ENCODE measurements at regions not wholly inside any gene's neighbourhood (a gene's known extent, or its start where the extent isn't known, plus 50 kb on each side); places are given as distances from the start of the nearest gene placed in this dataset.

DNA sequence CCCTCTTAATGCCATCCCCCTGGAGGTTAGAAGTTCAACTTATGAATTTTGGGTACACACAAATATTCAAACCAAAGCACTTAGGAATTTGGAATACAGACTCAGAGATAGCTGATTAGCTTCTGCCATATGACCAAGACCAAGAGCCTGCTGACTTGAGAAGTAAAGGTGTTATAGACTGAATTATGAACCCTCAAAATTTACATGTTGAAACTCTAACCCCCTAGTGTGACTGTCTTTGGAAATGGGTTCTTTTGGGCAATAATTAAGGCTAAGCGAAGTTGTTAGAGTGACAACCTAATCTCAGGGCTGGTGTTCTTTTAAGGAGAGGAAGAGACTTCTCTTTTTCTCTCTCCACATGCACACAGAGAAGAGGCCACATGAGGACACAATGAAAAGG, 151.2 kb downstream of the COX18 start:
- BruUV-seq (replicated peaks): no TSS peak
- no peak for TF ChIP-seq EZH2 (IDR thresholded peaks at IDR 0.05; ENCODE audit: borderline replicate concordance, low read depth, low read length, poor library complexity, severe bottlenecking)
- TF ChIP-seq, protein P1, sequence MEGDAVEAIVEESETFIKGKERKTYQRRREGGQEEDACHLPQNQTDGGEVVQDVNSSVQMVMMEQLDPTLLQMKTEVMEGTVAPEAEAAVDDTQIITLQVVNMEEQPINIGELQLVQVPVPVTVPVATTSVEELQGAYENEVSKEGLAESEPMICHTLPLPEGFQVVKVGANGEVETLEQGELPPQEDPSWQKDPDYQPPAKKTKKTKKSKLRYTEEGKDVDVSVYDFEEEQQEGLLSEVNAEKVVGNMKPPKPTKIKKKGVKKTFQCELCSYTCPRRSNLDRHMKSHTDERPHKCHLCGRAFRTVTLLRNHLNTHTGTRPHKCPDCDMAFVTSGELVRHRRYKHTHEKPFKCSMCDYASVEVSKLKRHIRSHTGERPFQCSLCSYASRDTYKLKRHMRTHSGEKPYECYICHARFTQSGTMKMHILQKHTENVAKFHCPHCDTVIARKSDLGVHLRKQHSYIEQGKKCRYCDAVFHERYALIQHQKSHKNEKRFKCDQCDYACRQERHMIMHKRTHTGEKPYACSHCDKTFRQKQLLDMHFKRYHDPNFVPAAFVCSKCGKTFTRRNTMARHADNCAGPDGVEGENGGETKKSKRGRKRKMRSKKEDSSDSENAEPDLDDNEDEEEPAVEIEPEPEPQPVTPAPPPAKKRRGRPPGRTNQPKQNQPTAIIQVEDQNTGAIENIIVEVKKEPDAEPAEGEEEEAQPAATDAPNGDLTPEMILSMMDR (conservative IDR thresholded peaks at IDR 0.05; ENCODE audit: low read depth, low read length): no peak

DNA sequence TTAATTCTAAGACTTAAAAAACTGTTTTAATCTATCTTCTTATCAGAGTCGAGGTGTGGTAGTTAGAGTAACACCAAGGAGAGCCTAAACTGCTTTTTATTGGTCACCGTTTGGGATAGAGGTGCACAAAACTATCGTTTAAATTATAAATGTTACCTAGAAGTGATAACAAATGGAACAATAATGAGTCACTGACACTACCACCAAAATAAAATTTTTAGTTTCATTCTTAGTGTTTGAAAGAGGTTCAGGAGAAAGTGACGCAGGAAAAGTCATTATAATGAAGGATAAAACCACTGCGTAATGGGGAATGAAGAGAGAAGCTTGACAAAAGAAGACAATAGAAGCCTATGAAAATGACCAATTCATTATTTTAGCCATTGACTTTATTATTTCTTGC, 158.2 kb downstream of the COX18 start:
- no peaks in the 10 kb centered on the region for H3K36me3 ChIP-seq (ENCODE audit: insufficient read depth, low read length, poor library complexity, severe bottlenecking)
- H3K4me1 ChIP-seq (ENCODE audit: insufficient read depth, low read length, poor library complexity, severe bottlenecking): no peaks in the 10 kb centered on the region
- CTCF ChIA-PET: no interaction called here
- H3K27me3 ChIP-seq (replicated peaks; ENCODE audit: insufficient read depth, low read depth, low read length, poor library complexity): no peaks in the 10 kb centered on the region
- TF ChIP-seq, protein P1 (conservative IDR thresholded peaks at IDR 0.05; ENCODE audit: low read depth, low read length): no peak
- DNase-seq (ENCODE audit: low spot score): no peak
- no peak overlapping the region for H3K4me3 ChIP-seq (ENCODE audit: low read depth, low read length, poor library complexity, severe bottlenecking)
- no TSS peak for BruUV-seq (replicated peaks)
- H3K27ac ChIP-seq (ENCODE audit: low read depth, low read length, poor library complexity, severe bottlenecking): no peak overlapping the region
- POLR2A ChIA-PET (ENCODE audit: low non-redundant PET): no interaction called here
- H3K9me3 ChIP-seq (ENCODE audit: low read depth, low read length, poor library complexity, severe bottlenecking): no peaks in the 10 kb centered on the region
- intact Hi-C loops (cut with micrococcal nuclease; ENCODE audit: unreplicated experiment): no loop called here

More for the DNA sequence above, 151.2 kb downstream of the COX18 start:
- Histone ChIP-seq H3K4me3 (ENCODE audit: low read depth, low read length, poor library complexity, severe bottlenecking) (no peak overlapping the region), H3K27me3 (replicated peaks; ENCODE audit: insufficient read depth, low read depth, low read length, poor library complexity) (no peaks in the 10 kb centered on the region), H3K36me3 (ENCODE audit: insufficient read depth, low read length, poor library complexity, severe bottlenecking) (no peaks in the 10 kb centered on the region), H3K4me1 (ENCODE audit: insufficient read depth, low read length, poor library complexity, severe bottlenecking) (no peaks in the 10 kb centered on the region), H3K9me3 (ENCODE audit: low read depth, low read length, poor library complexity, severe bottlenecking) (no peaks in the 10 kb centered on the region), H3K27ac (ENCODE audit: low read depth, low read length, poor library complexity, severe bottlenecking) (no peak overlapping the region)
- intact Hi-C loops (cut with micrococcal nuclease; ENCODE audit: unreplicated experiment): no loop called here
- CTCF ChIA-PET: no interaction called here
- DNase-seq (ENCODE audit: low spot score): no peak
- POLR2A ChIA-PET (ENCODE audit: low non-redundant PET): no interaction called here

DNA sequence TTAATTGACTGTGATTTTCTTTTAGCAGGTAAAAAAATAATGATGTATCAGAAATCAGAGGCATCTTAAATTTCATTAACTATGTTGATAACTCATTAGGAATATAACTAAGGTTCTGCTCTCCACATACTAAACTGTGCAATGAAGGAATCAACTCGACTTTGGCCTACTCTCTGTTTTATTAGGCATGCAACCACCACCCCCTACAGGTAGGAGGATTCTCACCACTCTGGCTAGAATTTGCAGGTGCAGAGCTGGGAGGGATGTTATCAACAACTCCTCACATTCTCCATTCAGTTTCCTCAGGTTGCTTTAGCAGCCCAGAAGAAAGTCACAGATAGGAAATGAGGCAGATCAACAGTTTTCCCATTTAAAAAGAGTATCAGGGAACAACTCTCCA, 160.1 kb downstream of the COX18 start:
- H3K27me3 ChIP-seq (replicated peaks; ENCODE audit: insufficient read depth, low read depth, low read length, poor library complexity): no peaks in the 10 kb centered on the region
- no peaks in the 10 kb centered on the region for H3K36me3 ChIP-seq (ENCODE audit: insufficient read depth, low read length, poor library complexity, severe bottlenecking)
- no TSS peak for BruUV-seq (replicated peaks)
- ChIA-PET CTCF (no interaction called here), POLR2A (ENCODE audit: low non-redundant PET) (no interaction called here)
- no peak for TF ChIP-seq EZH2 (IDR thresholded peaks at IDR 0.05; ENCODE audit: borderline replicate concordance, low read depth, low read length, poor library complexity, severe bottlenecking)
- TF ChIP-seq, protein P1 (conservative IDR thresholded peaks at IDR 0.05; ENCODE audit: low read depth, low read length): no peak; the same call in 1 of the 2 replicates
- H3K27ac ChIP-seq (ENCODE audit: low read depth, low read length, poor library complexity, severe bottlenecking): no peak overlapping the region
- no peak for DNase-seq (ENCODE audit: low spot score)
- no peaks in the 10 kb centered on the region for H3K9me3 ChIP-seq (ENCODE audit: low read depth, low read length, poor library complexity, severe bottlenecking)
- no peak overlapping the region for H3K4me3 ChIP-seq (ENCODE audit: low read depth, low read length, poor library complexity, severe bottlenecking)
- H3K4me1 ChIP-seq (ENCODE audit: insufficient read depth, low read length, poor library complexity, severe bottlenecking): no peaks in the 10 kb centered on the region
- intact Hi-C loops (cut with micrococcal nuclease; ENCODE audit: unreplicated experiment): no loop called here
